GM21515 (cell line): ENCODE measurements at regions not wholly inside any gene's neighbourhood (a gene's known extent, or its start where the extent isn't known, plus 50 kb on each side); places are given as distances from the start of the nearest gene placed in this dataset.

ENCODE experiments used
- ATAC-seq: cut with Tn5 transposase; IDR thresholded peaks from one replicate; pipeline ENCODE4 v1.9.1; 2021; ENCODE audit not compliant: unreplicated experiment

GRCh38 chr18:10300739-10301138, 153.7 kb upstream of the APCDD1 start:
- ATAC-seq: no peak

- ATAC-seq: no peak
These were observed 152.5 kb upstream of the APCDD1 start for GRCh38 chr18:10301831-10302483.

DNA sequence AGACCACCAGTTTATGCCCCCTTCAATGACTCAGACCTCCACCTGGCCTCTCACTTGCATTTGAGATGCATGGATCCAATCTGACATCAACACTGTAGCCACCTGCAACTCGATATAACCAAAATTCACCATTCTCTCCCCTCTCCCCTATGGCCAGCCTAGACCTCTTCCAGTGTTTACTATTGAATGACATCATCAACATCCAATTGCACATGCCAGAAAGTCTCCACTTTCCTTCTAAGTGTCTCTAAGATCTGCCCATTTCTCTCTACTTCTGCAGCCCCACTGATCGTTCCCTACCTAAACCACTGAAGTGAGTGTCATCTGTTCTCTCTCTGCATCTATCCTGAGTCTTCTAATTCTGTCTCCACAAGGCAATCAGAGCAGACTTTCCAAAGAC, 151.3 kb upstream of the APCDD1 start:
- no peak for ATAC-seq

- ATAC-seq: no peak
These were observed 149.6 kb upstream of the APCDD1 start for GRCh38 chr18:10304853-10305252.

DNA sequence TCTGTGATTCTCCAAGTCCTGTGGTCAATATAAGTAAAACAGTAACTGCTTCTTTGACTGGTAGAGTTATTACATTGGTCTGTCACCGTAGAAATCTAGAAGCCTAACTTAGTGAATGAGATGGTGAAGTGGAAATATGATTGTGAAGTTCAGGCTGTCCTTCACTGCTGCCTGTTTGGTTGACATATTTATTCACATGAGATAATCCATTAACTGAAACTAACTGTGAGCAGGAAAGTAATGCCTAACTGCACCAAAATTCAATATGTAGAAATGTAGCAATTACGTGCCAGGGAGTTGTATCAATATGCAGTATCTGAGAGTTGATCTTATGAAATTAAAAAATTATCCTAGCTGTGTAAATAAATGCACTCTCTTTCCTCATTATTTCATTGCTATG, 147.7 kb upstream of the APCDD1 start:
- no peak for ATAC-seq

DNA sequence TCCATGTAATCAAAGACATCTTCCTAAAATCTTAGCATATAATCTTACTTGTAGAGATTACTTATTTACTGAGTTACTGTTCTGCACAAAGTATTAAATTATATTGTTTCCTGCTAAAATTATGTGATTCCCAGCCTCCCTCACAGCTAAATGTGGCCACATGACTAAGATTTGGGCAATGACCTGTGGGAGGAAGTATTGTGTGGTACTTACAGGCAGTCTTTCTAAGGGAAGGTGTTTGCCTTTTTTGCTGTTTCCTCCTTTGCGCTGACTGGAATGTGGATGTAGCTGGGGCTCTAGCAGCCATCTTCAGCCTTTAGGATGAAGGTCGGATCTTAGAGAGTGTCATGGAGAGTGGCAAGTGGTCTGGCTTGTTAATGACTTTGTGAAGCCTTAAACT, 146.3 kb upstream of the APCDD1 start:
- no peak for ATAC-seq

DNA sequence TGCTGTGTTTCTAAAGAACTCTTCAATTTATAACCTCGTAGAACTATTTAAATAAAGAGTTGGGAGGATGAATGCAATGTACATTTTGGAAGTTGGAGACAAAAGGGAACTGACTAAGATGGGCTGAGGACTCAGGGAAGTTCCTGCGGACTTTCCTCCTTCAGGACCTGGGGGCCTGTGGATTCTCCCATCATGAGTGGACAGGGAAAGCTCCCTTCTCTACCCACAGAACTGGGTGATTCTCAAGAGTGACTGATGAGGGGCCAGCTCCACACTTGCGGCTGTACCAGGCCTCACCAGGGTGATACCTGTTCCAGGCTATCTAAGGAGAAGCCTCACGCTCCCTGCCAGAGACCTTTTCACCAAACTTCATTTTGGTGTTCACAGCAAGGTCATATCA, 143.8 kb upstream of the APCDD1 start:
- no peak for ATAC-seq

DNA sequence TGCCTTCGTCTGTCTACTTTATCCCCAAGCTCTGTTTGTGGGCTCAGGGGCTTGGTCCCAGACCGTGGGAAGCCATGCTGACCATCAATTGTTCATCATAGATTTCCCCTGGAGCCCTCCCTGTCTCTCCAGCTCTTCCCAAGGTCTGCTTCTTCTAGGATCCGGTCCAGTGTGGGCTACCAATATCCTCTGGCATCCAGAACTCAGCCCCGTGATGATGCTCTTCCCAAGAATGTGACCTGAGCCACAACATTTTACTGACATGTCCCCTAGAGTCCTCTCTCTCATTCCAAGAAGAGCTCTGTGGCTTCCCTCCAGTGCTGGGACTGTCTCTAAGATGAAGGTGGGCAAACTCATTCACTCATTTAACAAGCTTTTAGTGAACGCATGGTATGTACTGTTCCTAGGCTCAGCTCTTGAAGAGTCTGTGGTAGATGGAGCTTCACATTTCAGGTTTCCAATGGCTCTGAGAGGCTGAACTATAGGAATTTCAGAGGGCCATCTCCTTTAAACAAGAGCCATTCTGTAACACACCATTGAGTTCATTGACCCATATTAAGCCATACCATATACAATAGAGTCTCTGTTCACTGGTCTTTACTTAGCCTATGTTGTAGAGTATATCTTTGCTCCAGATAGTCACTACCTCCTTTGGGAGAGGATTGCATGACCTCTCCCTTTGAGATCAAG, 142.0 kb upstream of the APCDD1 start:
- ATAC-seq: no peak

DNA sequence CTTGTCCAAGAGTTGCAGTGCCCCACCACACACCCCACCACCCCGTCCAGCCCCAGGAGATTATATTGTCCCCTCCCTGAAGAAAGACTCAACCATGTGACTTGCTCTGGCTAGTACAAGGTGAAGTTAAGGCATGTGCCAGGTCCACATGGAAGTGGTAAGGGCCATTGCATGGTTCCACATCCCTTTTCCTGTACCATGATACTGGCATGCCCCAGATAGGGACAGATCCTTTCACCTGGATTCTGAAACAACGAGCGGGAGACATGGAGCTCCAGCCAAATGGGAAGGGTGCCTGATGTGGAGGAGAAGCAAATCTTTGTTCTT, 141.5 kb upstream of the APCDD1 start:
- no peak for ATAC-seq

- ATAC-seq: no peak
These were observed 140.4 kb upstream of the APCDD1 start for GRCh38 chr18:10314066-10314465.

GRCh38 chr18:10315522-10315921, 138.9 kb upstream of the APCDD1 start:
- ATAC-seq: no peak

- ATAC-seq: no peak
These were observed 137.7 kb upstream of the APCDD1 start for GRCh38 chr18:10316778-10317177.

- no peak for ATAC-seq
These were observed 136.4 kb upstream of the APCDD1 start for GRCh38 chr18:10317864-10318690.

GRCh38 chr18:10318691-10318970, 135.8 kb upstream of the APCDD1 start:
- no peak for ATAC-seq

GRCh38 chr18:10319026-10319425, 135.4 kb upstream of the APCDD1 start:
- ATAC-seq: no peak

DNA sequence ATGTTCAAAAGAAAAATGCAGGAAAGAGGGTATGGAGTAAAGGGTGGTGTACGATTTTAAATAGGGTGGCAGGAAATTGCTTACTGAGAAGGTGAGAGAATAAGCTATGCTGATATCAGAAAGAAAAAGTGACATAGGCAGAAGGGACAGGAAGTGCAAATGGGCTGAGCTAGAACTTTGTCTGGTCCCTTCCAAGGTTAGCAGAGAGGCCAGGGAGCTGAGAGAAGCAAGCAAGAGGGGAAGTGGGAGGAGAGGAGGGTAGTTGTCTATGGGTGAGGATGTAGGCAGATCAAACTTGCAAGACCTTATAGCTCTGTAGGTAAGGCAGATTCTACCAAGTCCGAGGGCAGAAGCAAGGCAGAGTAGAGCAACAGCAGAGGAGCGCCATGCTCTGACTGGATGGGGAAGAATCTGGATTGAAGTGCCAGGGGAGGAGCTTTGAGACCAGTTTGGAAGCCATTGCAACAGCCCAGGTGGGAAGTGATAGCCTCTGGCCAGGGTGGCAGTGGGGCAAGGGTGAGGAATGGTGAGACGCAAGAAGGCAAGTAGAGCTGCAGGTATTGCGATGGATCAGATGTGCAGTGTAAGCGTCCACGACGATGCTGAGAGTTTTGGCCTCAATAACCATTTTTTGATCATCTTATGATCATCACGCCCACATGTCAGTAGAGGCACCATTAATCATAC, 134.4 kb upstream of the APCDD1 start:
- no peak for ATAC-seq

- no peak for ATAC-seq
These were observed 133.6 kb upstream of the APCDD1 start for GRCh38 chr18:10320791-10321190.

- ATAC-seq: no peak
These were observed 132.9 kb upstream of the APCDD1 start for GRCh38 chr18:10321576-10321975.

DNA sequence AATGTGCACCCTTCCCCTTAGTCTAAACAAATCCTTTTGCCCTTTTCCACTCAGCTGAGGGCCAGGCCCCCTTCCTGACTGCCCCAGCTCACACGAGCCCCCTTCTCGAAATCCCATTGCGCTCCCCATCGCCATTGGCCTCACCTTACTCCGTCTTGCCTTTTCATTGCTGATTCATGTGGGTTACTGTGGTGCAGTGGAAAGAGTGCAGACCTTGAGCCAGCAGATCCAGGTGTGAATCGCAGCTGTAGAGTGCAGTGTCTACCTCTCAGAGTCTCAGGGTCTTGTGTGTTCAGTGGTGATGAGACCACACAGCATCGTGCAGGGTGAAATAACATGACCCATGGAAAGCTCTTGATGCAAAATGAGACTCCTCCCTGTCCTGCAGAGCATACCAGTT, 132.4 kb upstream of the APCDD1 start:
- no peak for ATAC-seq

DNA sequence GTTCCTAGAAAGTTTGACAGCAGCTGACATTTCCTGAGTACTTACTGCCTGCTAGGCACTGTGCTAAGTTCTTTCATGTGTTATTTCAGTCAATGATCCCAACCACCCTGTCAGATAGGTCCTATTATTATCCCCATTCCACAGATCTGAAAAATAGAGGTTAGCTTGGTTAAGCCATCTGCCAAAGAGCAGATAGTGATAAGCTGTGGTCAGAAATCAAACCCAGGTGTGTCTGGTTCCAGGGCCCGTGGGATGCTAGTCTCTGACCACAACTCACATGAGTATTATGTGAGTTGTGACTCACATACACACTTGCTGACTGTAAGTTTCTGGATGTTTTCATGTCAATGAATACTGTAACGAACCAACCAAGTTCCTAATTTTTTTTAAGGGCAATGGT, 132.0 kb upstream of the APCDD1 start:
- no peak for ATAC-seq

DNA sequence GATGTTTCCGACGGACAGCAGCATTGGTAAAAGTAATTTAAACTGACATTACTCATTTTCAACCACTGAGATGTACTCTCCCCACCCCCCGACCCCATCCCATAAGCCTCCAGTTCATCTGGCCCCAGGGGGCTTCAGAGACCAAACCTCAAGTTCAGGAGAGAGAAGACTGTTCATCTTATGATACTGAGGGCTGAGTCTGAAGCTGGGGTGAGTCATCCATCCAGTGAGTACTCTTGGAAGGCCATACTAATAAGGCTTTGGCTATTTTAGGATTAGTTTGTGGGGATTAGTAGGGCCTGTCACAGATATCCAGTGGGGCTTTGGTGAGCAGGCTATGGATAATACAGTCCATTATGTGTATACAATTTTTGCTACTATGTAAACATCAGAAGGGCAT, 125.3 kb upstream of the APCDD1 start:
- ATAC-seq: no peak

- ATAC-seq: no peak
These were observed 124.0 kb upstream of the APCDD1 start for GRCh38 chr18:10330428-10330827.
